ENCODE measurements at regions not wholly inside any gene's neighbourhood (a gene's known extent, or its start where the extent isn't known, plus 50 kb on each side); places are given as distances from the start of the nearest gene placed in this dataset.

GRCh38 chr12:132423820-132424645 lies 65.9 kb upstream of the FBRSL1 start:
- H3K9me3 ChIP-seq, result peaks cover 0 to 17% (median 0%) of the 10 kb centered on the region in 4 donors
- peaks cover 0 to 34% of the 10 kb centered on the region in 2 donors for H3K27me3 ChIP-seq
- peaks cover 0 to 27% (median 3%) of the 10 kb centered on the region in 4 donors for H3K4me1 ChIP-seq
- WGBS, 2 donors, result 36 to 37% methylated on average over 29 to 30 of the region's 31 CpGs
- H3K4me3 ChIP-seq, result no peak overlapping the region
- no peak for TF ChIP-seq CTCF (IDR thresholded peaks at IDR 0.05)
- no peak for TF ChIP-seq EP300 (IDR thresholded peaks at IDR 0.05)
- no peak overlapping the region for H3K27ac ChIP-seq
- no peak for DNase-seq (ENCODE audit: low spot score in 2 of 2)
- H3K36me3 ChIP-seq, result no peaks in the 10 kb centered on the region

GRCh38 chr12:132423251-132423819 lies 66.6 kb upstream of the FBRSL1 start:
- Histone ChIP-seq H3K27ac (no peak overlapping the region), H3K4me3 (no peak overlapping the region), H3K36me3 (no peaks in the 10 kb centered on the region), H3K9me3 (peaks cover 0 to 17% (median 0%) of the 10 kb centered on the region in 4 donors), H3K27me3 (peaks cover 0 to 39% of the 10 kb centered on the region in 2 donors), H3K4me1 (peaks cover 0 to 25% (median 0%) of the 10 kb centered on the region in 4 donors)
- 81 to 84% methylated on average over 29 of the region's 29 CpGs for WGBS, 2 donors
- TF ChIP-seq EP300 (IDR thresholded peaks at IDR 0.05) (no peak), CTCF (IDR thresholded peaks at IDR 0.05) (no peak), POLR2A (IDR thresholded peaks at IDR 0.05) (no peak)
- DNase-seq (ENCODE audit: low spot score in 2 of 2), result no peak

GRCh38 chr12:132422381-132423043 lies 67.4 kb upstream of the FBRSL1 start:
- 54 to 64% methylated on average over 6 of the region's 6 CpGs for WGBS, 2 donors
- no peak for DNase-seq (ENCODE audit: low spot score in 2 of 2)

GRCh38 chr12:132422040-132422380 lies 67.9 kb upstream of the FBRSL1 start:
- WGBS, 2 donors, result 64 to 71% methylated on average over 9 to 10 of the region's 10 CpGs
- H3K27ac ChIP-seq, result no peak overlapping the region
- TF ChIP-seq CTCF (IDR thresholded peaks at IDR 0.05), result no peak
- no peak for TF ChIP-seq POLR2A (IDR thresholded peaks at IDR 0.05)
- TF ChIP-seq EP300 (IDR thresholded peaks at IDR 0.05), result no peak
- H3K9me3 ChIP-seq, result peaks cover 0 to 17% (median 0%) of the 10 kb centered on the region in 4 donors
- peaks cover 0 to 44% of the 10 kb centered on the region in 2 donors for H3K27me3 ChIP-seq
- no peak for DNase-seq (ENCODE audit: low spot score in 2 of 2)
- H3K36me3 ChIP-seq, result no peaks in the 10 kb centered on the region
- peaks cover 0 to 25% (median 0%) of the 10 kb centered on the region in 4 donors for H3K4me1 ChIP-seq
- no peak overlapping the region for H3K4me3 ChIP-seq

More at GRCh38 chr12:132422381-132423043, 67.4 kb upstream of the FBRSL1 start:
- Histone ChIP-seq H3K27me3 (peaks cover 0 to 42% of the 10 kb centered on the region in 2 donors), H3K4me3 (no peak overlapping the region), H3K27ac (no peak overlapping the region), H3K4me1 (peaks cover 0 to 25% (median 0%) of the 10 kb centered on the region in 4 donors), H3K36me3 (no peaks in the 10 kb centered on the region), H3K9me3 (peaks cover 0 to 17% (median 0%) of the 10 kb centered on the region in 4 donors)
- TF ChIP-seq CTCF (IDR thresholded peaks at IDR 0.05) (no peak), POLR2A (IDR thresholded peaks at IDR 0.05) (no peak), EP300 (IDR thresholded peaks at IDR 0.05) (no peak)
